IMR-90 (cell line): ENCODE measurements at regions not wholly inside any gene's neighbourhood (a gene's known extent, or its start where the extent isn't known, plus 50 kb on each side); places are given as distances from the start of the nearest gene placed in this dataset.

Experiments used
- ATAC-seq: fragments of 200-7000 bp; cut with Tn5 transposase; 2 replicates; pipeline ENCODE4 v1.9.1; 2020; ENCODE audit warnings: low read depth, mild to moderate bottlenecking, moderate library complexity
- BruUV-seq: library from RNA; stranded (reverse); fragments of 400-500 nt; replicated peaks from 2 replicates; lab custom pipeline; 2021; lab: Mats Ljungman, UMichigan
- CTCF ChIA-PET: fragments of 300-600 bp; formaldehyde crosslinking; extraction: SDS; loops from one replicate; lab custom pipeline; 2021; ENCODE audit warnings: antibody characterized with exemption; lab: Yijun Ruan, JAX
- POLR2A ChIA-PET: fragments of 300-600 bp; sonication (Branson Sonifier 250); formaldehyde crosslinking; loops from one replicate; lab custom pipeline; 2022; ENCODE audit warnings: antibody characterized with exemption; ENCODE audit not compliant: unreplicated experiment; lab: Charles Lee
- DNase-seq: peaks from one replicate; pipeline ENCODE4 v3.0.0; 2013
- H2AFZ ChIP-seq: replicated peaks from 2 replicates; pipeline ENCODE3; 2013; ENCODE audit warnings: low read length, mild to moderate bottlenecking; ENCODE audit not compliant: poor library complexity
- H2AK5ac ChIP-seq: 2 replicates; pipeline ENCODE4 v1.6.1; 2013; ENCODE audit warnings: low read depth, low read length, inconsistent platforms
- H2AK9ac ChIP-seq: replicated peaks from 2 replicates; pipeline ENCODE3; 2013; ENCODE audit warnings: mild to moderate bottlenecking, low read depth, low read length, moderate library complexity; ENCODE audit not compliant: poor library complexity
- H2BK120ac ChIP-seq: 2 replicates; pipeline ENCODE4 v1.6.1; 2013; ENCODE audit warnings: low read depth, low read length, inconsistent platforms
- H2BK15ac ChIP-seq: 3 replicates; pipeline ENCODE4 v1.6.1; 2013; ENCODE audit warnings: low read depth, low read length, inconsistent platforms
- H2BK20ac ChIP-seq: 2 replicates; pipeline ENCODE4 v1.6.1; 2013; ENCODE audit warnings: low read depth, mild to moderate bottlenecking, inconsistent platforms, low read length, moderate library complexity
- H2BK5ac ChIP-seq: 2 replicates; pipeline ENCODE4 v1.6.1; 2013; ENCODE audit warnings: mild to moderate bottlenecking, low read depth, low read length, inconsistent platforms; ENCODE audit not compliant: poor library complexity, severe bottlenecking
- H3K14ac ChIP-seq: replicated peaks from 2 replicates; pipeline ENCODE4 v1.6.1; 2013; ENCODE audit warnings: low read depth, low read length, inconsistent platforms
- H3K18ac ChIP-seq: 2 replicates; pipeline ENCODE4 v1.6.1; 2013; ENCODE audit warnings: low read depth, low read length, control low read depth
- H3K23ac ChIP-seq: 2 replicates; pipeline ENCODE4 v1.6.1; 2013; ENCODE audit warnings: low read depth, low read length, inconsistent platforms
- H3K27ac ChIP-seq: 2 replicates; pipeline ENCODE4 v1.5.1; 2013; ENCODE audit warnings: mild to moderate bottlenecking, control low read depth, low read length; ENCODE audit not compliant: insufficient read depth
- H3K27me3 ChIP-seq: 2 replicates; pipeline ENCODE4 v1.6.1; 2013; ENCODE audit warnings: low read length; ENCODE audit not compliant: control insufficient read depth, insufficient read depth
- H3K36me3 ChIP-seq: 2 replicates; pipeline ENCODE4 v1.6.1; 2013; ENCODE audit warnings: low read length, mixed read lengths; ENCODE audit not compliant: control insufficient read depth, insufficient read depth
- H3K4ac ChIP-seq: 2 replicates; pipeline ENCODE4 v1.6.1; 2013; ENCODE audit warnings: low read depth, low read length, inconsistent platforms
- H3K4me1 ChIP-seq: 2 replicates; pipeline ENCODE4 v1.6.1; 2013; ENCODE audit warnings: low read length, mixed read lengths; ENCODE audit not compliant: control insufficient read depth, insufficient read depth
- H3K4me2 ChIP-seq: 2 replicates; pipeline ENCODE4 v1.6.1; 2013; ENCODE audit warnings: low read depth, mild to moderate bottlenecking, control low read depth, low read length, moderate library complexity
- H3K4me3 ChIP-seq: 2 replicates; pipeline ENCODE4 v1.5.1; 2013; ENCODE audit warnings: low read depth, mild to moderate bottlenecking, control low read depth, low read length, moderate library complexity; ENCODE audit not compliant: insufficient read depth
- H3K56ac ChIP-seq: 2 replicates; pipeline ENCODE4 v1.6.1; 2013; ENCODE audit warnings: low read length, inconsistent platforms; ENCODE audit not compliant: insufficient read depth; ENCODE audit errors: extremely low read depth
- H3K79me1 ChIP-seq, 2 experiments: 2 replicates each; pipeline ENCODE4 v1.6.1; 2013; ENCODE audit warnings: low read length in 2 of 2, inconsistent platforms in 1 of 2, low read depth in 1 of 2
- H3K9ac ChIP-seq: 2 replicates; pipeline ENCODE4 v1.6.1; 2013; ENCODE audit warnings: low read depth, low read length, control low read depth
- H3K9me1 ChIP-seq: 2 replicates; pipeline ENCODE4 v1.6.1; 2013; ENCODE audit warnings: low read length, inconsistent platforms; ENCODE audit not compliant: insufficient read depth
- H3K9me3 ChIP-seq: 2 replicates; pipeline ENCODE4 v1.6.1; 2013; ENCODE audit warnings: low read length; ENCODE audit not compliant: control insufficient read depth, insufficient read depth
- H4K20me1 ChIP-seq: 2 replicates; pipeline ENCODE4 v1.6.1; 2013; ENCODE audit warnings: low read length, inconsistent platforms; ENCODE audit not compliant: insufficient read depth
- H4K5ac ChIP-seq: 2 replicates; pipeline ENCODE4 v1.6.1; 2013; ENCODE audit warnings: mild to moderate bottlenecking, low read depth, low read length, control low read depth
- H4K8ac ChIP-seq, 2 experiments: 2 replicates each; pipeline ENCODE4 v1.6.1; 2013; ENCODE audit warnings: low read depth in 2 of 2, low read length in 2 of 2, control low read depth in 1 of 2, inconsistent platforms in 1 of 2
- H4K91ac ChIP-seq: 2 replicates; pipeline ENCODE4 v1.6.1; 2013; ENCODE audit warnings: low read depth, low read length, inconsistent platforms; ENCODE audit not compliant: insufficient read depth
- BHLHE40 ChIP-seq: fragments of 150-350 bp; IDR thresholded peaks from 2 replicates; pipeline ENCODE4 v1.6.1; 2016; ENCODE audit warnings: mild to moderate bottlenecking, low read depth, low read length
- CEBPB ChIP-seq: IDR thresholded peaks from 2 replicates; pipeline ENCODE4 v1.6.1; 2012; ENCODE audit warnings: low read depth, low read length, improper control_type of control experiment
- CHD1 ChIP-seq: IDR thresholded peaks from 2 replicates; pipeline ENCODE4 v1.6.1; 2012; ENCODE audit warnings: low read depth, low read length, improper control_type of control experiment
- CTCF ChIP-seq: conservative IDR thresholded peaks from 2 replicates; pipeline ENCODE4 v1.5.1; 2012; ENCODE audit warnings: mild to moderate bottlenecking, low read depth, low read length, improper control_type of control experiment
- ELK1 ChIP-seq: fragments of 150-350 bp; IDR thresholded peaks from 2 replicates; pipeline ENCODE4 v1.6.1; 2016; ENCODE audit warnings: low read depth, mild to moderate bottlenecking, low read length, moderate library complexity, borderline replicate concordance
- FOS ChIP-seq: fragments of 150-350 bp; IDR thresholded peaks from 2 replicates; pipeline ENCODE4 v1.6.1; 2016; ENCODE audit warnings: low read depth, low read length
- MAFK ChIP-seq: IDR thresholded peaks from 2 replicates; pipeline ENCODE4 v1.6.1; 2012; ENCODE audit warnings: low read depth, low read length, improper control_type of control experiment
- MAZ ChIP-seq: IDR thresholded peaks from 2 replicates; pipeline ENCODE4 v1.6.1; 2012; ENCODE audit warnings: low read depth, mild to moderate bottlenecking, low read length, improper control_type of control experiment, moderate library complexity, borderline replicate concordance
- MXI1 ChIP-seq: IDR thresholded peaks from 2 replicates; pipeline ENCODE4 v1.6.1; 2012; ENCODE audit warnings: low read depth, mild to moderate bottlenecking, low read length, moderate library complexity, borderline replicate concordance
- NFE2L2 ChIP-seq: fragments of 150-350 bp; IDR thresholded peaks from 2 replicates; pipeline ENCODE4 v1.6.1; 2016; ENCODE audit warnings: low read depth, mild to moderate bottlenecking, low read length
- POLR2A ChIP-seq: IDR thresholded peaks from 2 replicates; pipeline ENCODE4 v1.6.1; 2012; ENCODE audit warnings: mild to moderate bottlenecking, low read depth, low read length
- RAD21 ChIP-seq: IDR thresholded peaks from 2 replicates; pipeline ENCODE4 v1.6.1; 2012; ENCODE audit warnings: low read length, improper control_type of control experiment
- RCOR1 ChIP-seq: IDR thresholded peaks from 2 replicates; pipeline ENCODE4 v1.6.1; 2012; ENCODE audit warnings: mild to moderate bottlenecking, low read length, improper control_type of control experiment; ENCODE audit not compliant: insufficient replicate concordance
- RFX5 ChIP-seq: IDR thresholded peaks from 2 replicates; pipeline ENCODE4 v1.8.0; 2012; ENCODE audit warnings: low read depth, mild to moderate bottlenecking, low read length, moderate library complexity
- SMC3 ChIP-seq: fragments of 150-350 bp; IDR thresholded peaks from 2 replicates; pipeline ENCODE4 v1.6.1; 2016; ENCODE audit warnings: low read depth, mild to moderate bottlenecking, antibody characterized with exemption, low read length, moderate library complexity
- USF2 ChIP-seq: fragments of 150-350 bp; IDR thresholded peaks from 2 replicates; pipeline ENCODE4 v1.6.1; 2017; ENCODE audit warnings: mild to moderate bottlenecking, antibody characterized with exemption, low read length, low read depth
- WGBS, 2 experiments: methylation state at CpG; one replicate each; pipeline versions ENCODE4 v1.1.5 to v1.1.7; 2013; ENCODE audit warnings: missing lambda C conversion rate in 2 of 2; ENCODE audit not compliant: insufficient read length in 1 of 2; ENCODE audit errors: extremely low coverage in 2 of 2; 5-methylcytosine and 5-hydroxymethylcytosine counted together
- dilution Hi-C: fragments of 300-500 bp; cut with HindIII; formaldehyde crosslinking; loops from one replicate; pipeline ENCODE4 v1.14.3; 2018; ENCODE audit warnings: low sequenced_read_pairs; ENCODE audit not compliant: unreplicated experiment
- in situ Hi-C: fragments of 300-500 bp; cut with MboI; formaldehyde crosslinking; loops from 3 replicates; pipeline ENCODE4 v1.14.3; 2019; ENCODE audit warnings: low sequenced_read_pairs, inconsistent platforms, mixed read lengths
- intact Hi-C: fragments of 100-400 bp; cut with micrococcal nuclease; formaldehyde crosslinking; loops from 2 replicates; pipeline ENCODE4 v1.10.0; 2022

- H2AFZ ChIP-seq, result no peak overlapping the region
- H3K9ac ChIP-seq, result no peak overlapping the region
- no peaks in the 10 kb centered on the region for H3K79me1 ChIP-seq
- H3K9me3 ChIP-seq, result no peaks in the 10 kb centered on the region
- H4K5ac ChIP-seq, result no peak overlapping the region
- no TSS peak for BruUV-seq
- H3K14ac ChIP-seq, result no peak overlapping the region
- H3K36me3 ChIP-seq, result no peaks in the 10 kb centered on the region
- H3K27ac ChIP-seq, result no peak overlapping the region
- H2AK5ac ChIP-seq, result no peak overlapping the region
- dilution Hi-C loops (no loop called here), in situ Hi-C loops (no loop called here), intact Hi-C loops (no loop called here)
- no peak overlapping the region for H3K23ac ChIP-seq
- H3K18ac ChIP-seq, result no peak overlapping the region
- CTCF ChIA-PET, result no interaction called here
- POLR2A ChIA-PET, result no interaction called here
- no peak overlapping the region for H3K4ac ChIP-seq
- H4K8ac ChIP-seq, result no peak overlapping the region
- no peak overlapping the region for H3K4me2 ChIP-seq
- no peaks in the 10 kb centered on the region for H3K9me1 ChIP-seq
- no peak overlapping the region for H2BK120ac ChIP-seq
- H3K4me3 ChIP-seq, result no peak overlapping the region
- no peak overlapping the region for H2AK9ac ChIP-seq
- no peak overlapping the region for H2BK5ac ChIP-seq
- H3K4me1 ChIP-seq, result no peaks in the 10 kb centered on the region
- DNase-seq, result no peak
- H3K27me3 ChIP-seq, result peaks cover 7% of the 10 kb centered on the region
- no peak overlapping the region for H2BK20ac ChIP-seq
- no peak for ATAC-seq
- TF ChIP-seq SMC3, result no peak
- no peak for TF ChIP-seq ELK1
- TF ChIP-seq CTCF, result no peak
- TF ChIP-seq POLR2A, result no peak
- TF ChIP-seq CHD1, result no peak
- no peak for TF ChIP-seq CEBPB
- TF ChIP-seq MAZ, result no peak
- TF ChIP-seq RCOR1, result no peak
- no peak for TF ChIP-seq RAD21
- TF ChIP-seq FOS, result no peak
- TF ChIP-seq USF2, result no peak
- TF ChIP-seq RFX5, result no peak
- TF ChIP-seq BHLHE40, result no peak
- no peak for TF ChIP-seq NFE2L2
- TF ChIP-seq MXI1, result no peak
- no peak for TF ChIP-seq MAFK
- H4K91ac ChIP-seq, result no peak overlapping the region
- H3K56ac ChIP-seq, result no peak overlapping the region
- H4K20me1 ChIP-seq, result no peaks in the 10 kb centered on the region
- WGBS, 2 experiments, result no CpG with 5 or more reads among the region's 3 CpGs
- H2BK15ac ChIP-seq, result no peak overlapping the region
Measured at GRCh38 chr2:176645494-176645893, 376.3 kb downstream of the MTX2 start.
